ENCODE measurements at regions not wholly inside any gene's neighbourhood (a gene's known extent, or its start where the extent isn't known, plus 50 kb on each side); places are given as distances from the start of the nearest gene placed in this dataset.

DNA sequence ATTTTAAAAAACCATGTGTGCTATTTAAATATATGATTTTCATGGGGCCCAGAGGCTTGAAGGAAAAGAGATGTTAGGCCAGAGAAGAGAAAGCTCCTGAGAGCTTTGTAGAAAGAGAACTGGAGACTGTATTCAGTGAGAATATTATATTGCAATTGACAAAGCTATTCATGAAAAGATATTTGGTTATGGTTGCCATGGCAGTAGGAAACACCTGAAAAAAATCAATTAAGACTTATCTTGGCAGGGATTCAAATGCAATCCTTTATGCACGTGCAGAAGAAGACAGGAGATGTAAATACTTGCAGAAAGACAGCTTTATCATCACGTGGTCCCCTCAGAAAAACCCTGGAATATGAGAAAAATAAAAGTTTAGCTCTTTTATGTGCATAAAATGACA, 636.0 kb upstream of the TBL1XR1 start:
- no peak for DNase-seq
- intact Hi-C loops (cut with DNase I): loop anchor here (10.0 kb wide), 1 partner anchor 491 kb away; no protein-coding TSS in a partner anchor
- peak overlapping the region in 2 of 4 donors; percentile 10 to 16 for H3K27ac ChIP-seq
- no peaks in the 10 kb centered on the region for H3K27me3 ChIP-seq
- no peaks in the 10 kb centered on the region for H3K36me3 ChIP-seq
- 7 to 23% methylated on average over 2 of the region's 2 CpGs for WGBS, 2 donors
- TF ChIP-seq EP300 (IDR thresholded peaks at IDR 0.05) (no peak), POLR2AphosphoS5 (IDR thresholded peaks at IDR 0.05) (no peak), POLR2A (IDR thresholded peaks at IDR 0.05) (no peak)
- TF ChIP-seq, protein P1, sequence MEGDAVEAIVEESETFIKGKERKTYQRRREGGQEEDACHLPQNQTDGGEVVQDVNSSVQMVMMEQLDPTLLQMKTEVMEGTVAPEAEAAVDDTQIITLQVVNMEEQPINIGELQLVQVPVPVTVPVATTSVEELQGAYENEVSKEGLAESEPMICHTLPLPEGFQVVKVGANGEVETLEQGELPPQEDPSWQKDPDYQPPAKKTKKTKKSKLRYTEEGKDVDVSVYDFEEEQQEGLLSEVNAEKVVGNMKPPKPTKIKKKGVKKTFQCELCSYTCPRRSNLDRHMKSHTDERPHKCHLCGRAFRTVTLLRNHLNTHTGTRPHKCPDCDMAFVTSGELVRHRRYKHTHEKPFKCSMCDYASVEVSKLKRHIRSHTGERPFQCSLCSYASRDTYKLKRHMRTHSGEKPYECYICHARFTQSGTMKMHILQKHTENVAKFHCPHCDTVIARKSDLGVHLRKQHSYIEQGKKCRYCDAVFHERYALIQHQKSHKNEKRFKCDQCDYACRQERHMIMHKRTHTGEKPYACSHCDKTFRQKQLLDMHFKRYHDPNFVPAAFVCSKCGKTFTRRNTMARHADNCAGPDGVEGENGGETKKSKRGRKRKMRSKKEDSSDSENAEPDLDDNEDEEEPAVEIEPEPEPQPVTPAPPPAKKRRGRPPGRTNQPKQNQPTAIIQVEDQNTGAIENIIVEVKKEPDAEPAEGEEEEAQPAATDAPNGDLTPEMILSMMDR (IDR thresholded peaks at IDR 0.05): no peak
- H3K9me3 ChIP-seq: no peaks in the 10 kb centered on the region
- no peak overlapping the region for H3K4me3 ChIP-seq
- H3K4me1 ChIP-seq: peaks cover 0 to 56% (median 42%) of the 10 kb centered on the region in 4 donors

DNA sequence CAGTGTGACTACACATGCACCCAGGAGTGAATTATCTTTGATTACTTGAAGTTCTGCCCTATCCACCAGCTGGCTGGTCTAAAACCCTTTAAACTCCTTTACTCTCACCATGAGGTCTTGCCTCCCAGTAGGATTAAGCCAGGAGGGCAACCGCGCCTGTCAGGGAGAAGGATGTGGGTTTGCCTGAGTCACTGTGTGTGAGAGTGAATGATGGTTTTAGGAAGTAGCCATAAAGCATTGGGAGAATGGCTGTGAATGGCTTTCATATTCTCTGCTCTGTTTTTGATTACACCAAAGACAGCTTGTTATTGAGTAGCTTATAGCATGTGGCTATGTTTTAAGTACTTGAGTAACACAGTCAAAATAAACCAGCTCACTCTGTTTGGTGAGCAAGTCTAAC, 637.7 kb upstream of the TBL1XR1 start:
- no peak for DNase-seq
- TF ChIP-seq, protein P1 (IDR thresholded peaks at IDR 0.05): no peak
- TF ChIP-seq POLR2AphosphoS5 (IDR thresholded peaks at IDR 0.05): no peak
- TF ChIP-seq EP300 (IDR thresholded peaks at IDR 0.05): no peak
- Histone ChIP-seq H3K27me3 (no peaks in the 10 kb centered on the region), H3K36me3 (no peaks in the 10 kb centered on the region), H3K27ac (peak overlapping the region in 2 of 4 donors; percentile 43 to 66), H3K9me3 (no peaks in the 10 kb centered on the region), H3K4me3 (no peak overlapping the region), H3K4me1 (peaks cover 0 to 47% (median 34%) of the 10 kb centered on the region in 4 donors)
- 60 to 84% methylated on average over 2 of the region's 2 CpGs for WGBS, 2 donors
- intact Hi-C loops (cut with DNase I): loop anchor here (10.0 kb wide), 1 partner anchor 490 kb away; no protein-coding TSS in a partner anchor

DNA sequence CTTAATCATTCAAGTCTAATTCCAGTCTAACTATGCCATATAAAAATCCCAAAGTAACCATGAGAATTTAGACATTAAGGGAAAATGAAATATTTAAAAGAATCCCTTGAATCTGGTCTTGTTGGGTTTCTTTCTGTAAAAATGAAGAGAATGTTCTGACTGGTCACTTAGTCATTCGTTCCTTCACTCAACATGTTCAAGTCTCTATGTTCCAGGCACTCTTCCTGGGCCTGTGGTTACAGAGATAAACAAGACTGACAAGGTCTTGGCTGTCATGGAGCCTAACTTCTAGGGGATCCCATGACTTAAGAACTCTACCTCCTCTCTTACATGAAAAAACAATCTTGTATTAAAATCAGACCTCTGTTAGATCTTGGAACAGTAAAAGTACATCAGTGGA, 638.6 kb upstream of the TBL1XR1 start:
- WGBS, 2 donors: 79 to 87% methylated on average over 1 of the region's 1 CpG
- intact Hi-C loops (cut with DNase I): loop anchor here (10.0 kb wide), 1 partner anchor 489 kb away; no protein-coding TSS in a partner anchor
- H3K9me3 ChIP-seq: no peaks in the 10 kb centered on the region
- H3K27ac ChIP-seq: peak overlapping the region in 3 of 4 donors; percentile 8 to 66 (median 43)
- H3K4me3 ChIP-seq: no peak overlapping the region
- TF ChIP-seq, protein P1 (IDR thresholded peaks at IDR 0.05): no peak
- peak in 1 of 4 donors; percentile 13 for TF ChIP-seq POLR2AphosphoS5 (IDR thresholded peaks at IDR 0.05)
- H3K36me3 ChIP-seq: no peaks in the 10 kb centered on the region
- no peaks in the 10 kb centered on the region for H3K27me3 ChIP-seq
- H3K4me1 ChIP-seq: peaks cover 0 to 38% (median 25%) of the 10 kb centered on the region in 4 donors
- DNase-seq: no peak

DNA sequence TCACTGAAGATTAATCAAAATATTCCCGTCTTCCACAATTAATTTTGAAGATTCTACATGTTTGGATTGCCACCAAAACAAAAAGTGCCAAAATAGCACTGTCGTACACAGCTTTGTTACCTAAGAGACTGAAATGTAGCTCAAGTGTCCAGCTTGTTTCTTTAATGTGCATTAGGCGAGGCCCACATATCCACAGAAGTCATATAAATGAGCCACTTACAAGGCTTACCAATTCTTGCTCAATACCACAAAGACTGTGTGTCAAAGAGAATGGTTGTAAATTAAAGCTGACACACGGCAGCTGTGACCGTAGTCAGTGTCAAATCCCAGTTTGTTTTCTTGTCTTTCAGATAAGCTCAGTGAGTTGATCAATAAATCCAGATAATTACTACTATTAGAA, 639.4 kb upstream of the TBL1XR1 start:
- WGBS, 2 donors: 74 to 77% methylated on average over 5 of the region's 5 CpGs
- H3K27ac ChIP-seq: peak overlapping the region; percentile 8 to 66 (median 30)

More for the DNA sequence above, 639.4 kb upstream of the TBL1XR1 start:
- Histone ChIP-seq H3K36me3 (no peaks in the 10 kb centered on the region), H3K27me3 (no peaks in the 10 kb centered on the region), H3K4me3 (no peak overlapping the region), H3K4me1 (peaks cover 0 to 34% (median 24%) of the 10 kb centered on the region in 4 donors), H3K9me3 (no peaks in the 10 kb centered on the region)
- DNase-seq: no peak
- TF ChIP-seq, protein P1 (IDR thresholded peaks at IDR 0.05): no peak
- TF ChIP-seq POLR2A (IDR thresholded peaks at IDR 0.05) (no peak), POLR2AphosphoS5 (IDR thresholded peaks at IDR 0.05) (peak; percentile 32 to 68 (median 56)), EP300 (IDR thresholded peaks at IDR 0.05) (no peak)
- intact Hi-C loops (cut with DNase I): loop anchor here (10.0 kb wide), 1 partner anchor 488 kb away; no protein-coding TSS in a partner anchor
